ENCODE measurements at regions not wholly inside any gene's neighbourhood (a gene's known extent, or its start where the extent isn't known, plus 50 kb on each side); places are given as distances from the start of the nearest gene placed in this dataset.

DNA sequence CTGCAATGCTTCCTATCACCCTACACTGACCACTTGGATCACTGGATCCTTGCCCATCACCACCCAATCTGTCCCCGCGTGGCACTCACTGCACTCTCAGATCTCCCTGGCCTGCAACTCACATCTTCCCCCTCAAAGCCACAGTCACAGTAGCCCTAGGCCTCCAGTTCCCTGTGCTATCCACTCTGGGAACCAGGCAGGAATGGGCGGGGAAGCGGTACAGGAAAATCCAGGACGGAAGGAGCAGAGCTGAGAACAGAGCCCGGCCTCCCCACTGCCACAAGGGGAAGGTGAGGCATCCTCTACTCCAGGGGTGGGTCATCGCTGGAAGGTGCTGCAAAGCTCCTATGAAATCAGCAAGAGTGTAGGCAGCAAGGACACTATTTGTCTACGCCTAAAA lies 102.6 kb downstream of the ESM1 start:
- Histone ChIP-seq H3K4me3 (ENCODE audit: low read length) (no peak overlapping the region), H3K4me2 (ENCODE audit: low read depth, low read length) (no peak overlapping the region), H4K20me1 (ENCODE audit: insufficient read depth, low read length) (no peaks in the 10 kb centered on the region), H3K36me3 (replicated peaks; ENCODE audit: insufficient read depth, low read length) (no peaks in the 10 kb centered on the region), H3K4me1 (ENCODE audit: low read length) (no peaks in the 10 kb centered on the region), H3K27me3 (replicated peaks; ENCODE audit: insufficient read depth, low read length) (0 out of 2 replicates have a peak, but pooled peaks cover 9% of the 10 kb centered on the region), H3K9ac (ENCODE audit: low read length) (no peak overlapping the region), H3F3A (ENCODE audit: insufficient read depth, low read length) (no peaks in the 10 kb centered on the region), H2AFZ (ENCODE audit: low read length) (no peak overlapping the region), H3K27ac (ENCODE audit: low read length) (no peak overlapping the region), H3K9me3 (replicated peaks; ENCODE audit: insufficient read depth, low read length) (no peaks in the 10 kb centered on the region), H3K9me2 (replicated peaks; ENCODE audit: insufficient read depth, low read length) (no peaks in the 10 kb centered on the region), H3K79me2 (ENCODE audit: low read length) (no peaks in the 10 kb centered on the region)
- no peak for DNase-seq
- TF ChIP-seq EZH2 (optimal IDR thresholded peaks at IDR 0.05; ENCODE audit: low read depth, low read length) (no peak), EZH2phosphoT487 (IDR thresholded peaks at IDR 0.05; ENCODE audit: low read length) (no peak)
- TF ChIP-seq, protein P1, sequence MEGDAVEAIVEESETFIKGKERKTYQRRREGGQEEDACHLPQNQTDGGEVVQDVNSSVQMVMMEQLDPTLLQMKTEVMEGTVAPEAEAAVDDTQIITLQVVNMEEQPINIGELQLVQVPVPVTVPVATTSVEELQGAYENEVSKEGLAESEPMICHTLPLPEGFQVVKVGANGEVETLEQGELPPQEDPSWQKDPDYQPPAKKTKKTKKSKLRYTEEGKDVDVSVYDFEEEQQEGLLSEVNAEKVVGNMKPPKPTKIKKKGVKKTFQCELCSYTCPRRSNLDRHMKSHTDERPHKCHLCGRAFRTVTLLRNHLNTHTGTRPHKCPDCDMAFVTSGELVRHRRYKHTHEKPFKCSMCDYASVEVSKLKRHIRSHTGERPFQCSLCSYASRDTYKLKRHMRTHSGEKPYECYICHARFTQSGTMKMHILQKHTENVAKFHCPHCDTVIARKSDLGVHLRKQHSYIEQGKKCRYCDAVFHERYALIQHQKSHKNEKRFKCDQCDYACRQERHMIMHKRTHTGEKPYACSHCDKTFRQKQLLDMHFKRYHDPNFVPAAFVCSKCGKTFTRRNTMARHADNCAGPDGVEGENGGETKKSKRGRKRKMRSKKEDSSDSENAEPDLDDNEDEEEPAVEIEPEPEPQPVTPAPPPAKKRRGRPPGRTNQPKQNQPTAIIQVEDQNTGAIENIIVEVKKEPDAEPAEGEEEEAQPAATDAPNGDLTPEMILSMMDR (IDR thresholded peaks at IDR 0.05; ENCODE audit: low read length), result no peak

DNA sequence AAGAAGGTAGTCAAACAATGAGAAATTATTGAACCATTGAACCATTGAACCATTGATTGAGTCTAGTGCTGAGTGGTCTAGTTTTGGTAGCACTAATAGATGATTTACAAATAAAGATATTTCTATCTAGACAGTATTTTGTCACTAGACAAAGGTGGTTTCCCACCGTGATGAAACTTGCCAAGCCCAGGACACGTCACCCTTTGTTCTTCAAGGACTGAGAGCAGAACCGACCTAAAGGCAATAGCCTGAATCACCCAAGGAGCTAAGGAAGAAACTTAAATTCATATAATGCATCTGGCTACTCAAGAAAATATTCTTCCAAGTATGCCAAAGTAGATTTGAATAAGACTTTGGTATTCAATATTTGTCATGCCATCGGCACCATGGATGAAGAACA lies 103.3 kb downstream of the ESM1 start:
- H3K9ac ChIP-seq (ENCODE audit: low read length), result no peak overlapping the region
- no peaks in the 10 kb centered on the region for H3K36me3 ChIP-seq (replicated peaks; ENCODE audit: insufficient read depth, low read length)
- no peak overlapping the region for H2AFZ ChIP-seq (ENCODE audit: low read length)
- no peak overlapping the region for H3K4me2 ChIP-seq (ENCODE audit: low read depth, low read length)
- H3K9me2 ChIP-seq (replicated peaks; ENCODE audit: insufficient read depth, low read length), result no peaks in the 10 kb centered on the region
- H3K9me3 ChIP-seq (replicated peaks; ENCODE audit: insufficient read depth, low read length), result no peaks in the 10 kb centered on the region
- H3K27me3 ChIP-seq (replicated peaks; ENCODE audit: insufficient read depth, low read length), result 0 out of 2 replicates have a peak, but pooled peaks cover 9% of the 10 kb centered on the region
- no peak overlapping the region for H3K4me3 ChIP-seq (ENCODE audit: low read length)
- H4K20me1 ChIP-seq (ENCODE audit: insufficient read depth, low read length), result no peaks in the 10 kb centered on the region
- H3K4me1 ChIP-seq (ENCODE audit: low read length), result no peaks in the 10 kb centered on the region
- no peak for TF ChIP-seq EZH2phosphoT487 (IDR thresholded peaks at IDR 0.05; ENCODE audit: low read length)
- H3K79me2 ChIP-seq (ENCODE audit: low read length), result no peaks in the 10 kb centered on the region
- H3F3A ChIP-seq (ENCODE audit: insufficient read depth, low read length), result no peaks in the 10 kb centered on the region
- no peak overlapping the region for H3K27ac ChIP-seq (ENCODE audit: low read length)
- DNase-seq, result no peak

DNA sequence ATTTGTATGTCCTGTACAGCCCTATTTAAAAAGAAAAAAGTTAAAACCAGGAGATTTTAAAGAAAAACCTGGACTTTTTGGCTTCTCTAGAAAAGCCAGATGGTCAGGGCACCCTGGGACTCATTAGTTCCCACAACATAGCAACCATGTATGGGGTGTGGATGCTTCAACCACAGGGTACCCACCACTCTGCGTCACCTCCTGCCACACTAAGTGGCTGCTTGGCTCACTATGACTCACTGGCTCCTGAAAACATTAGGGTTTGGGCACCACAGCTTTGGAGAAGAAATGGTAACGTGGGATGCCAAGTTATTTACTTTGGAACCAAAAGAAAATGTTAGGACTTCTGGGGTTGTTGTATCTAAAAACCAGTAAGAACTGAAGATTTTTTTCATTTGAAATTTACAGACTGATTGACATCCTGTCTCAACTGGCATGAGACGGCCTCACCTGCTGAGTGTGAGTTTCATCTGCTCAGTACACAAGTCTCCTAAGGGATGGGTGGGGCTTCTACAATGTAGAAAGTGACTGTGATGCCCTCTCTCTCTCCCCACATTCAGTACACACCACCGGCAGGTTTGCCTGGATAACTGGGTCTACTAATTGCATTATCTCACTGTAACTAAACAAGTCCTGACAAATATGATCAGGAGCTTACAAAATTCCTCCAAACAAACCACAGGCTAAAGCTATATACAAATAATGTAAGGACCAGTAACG lies 103.9 kb downstream of the ESM1 start:
- Histone ChIP-seq H4K20me1 (ENCODE audit: insufficient read depth, low read length) (no peaks in the 10 kb centered on the region), H3K9me2 (replicated peaks; ENCODE audit: insufficient read depth, low read length) (no peaks in the 10 kb centered on the region), H3K4me2 (ENCODE audit: low read depth, low read length) (no peak overlapping the region), H3K27ac (ENCODE audit: low read length) (no peak overlapping the region), H3K36me3 (replicated peaks; ENCODE audit: insufficient read depth, low read length) (no peaks in the 10 kb centered on the region), H3K9ac (ENCODE audit: low read length) (no peak overlapping the region), H3K79me2 (ENCODE audit: low read length) (no peaks in the 10 kb centered on the region), H3F3A (ENCODE audit: insufficient read depth, low read length) (no peaks in the 10 kb centered on the region), H3K9me3 (replicated peaks; ENCODE audit: insufficient read depth, low read length) (no peaks in the 10 kb centered on the region), H3K4me1 (ENCODE audit: low read length) (no peaks in the 10 kb centered on the region), H3K27me3 (replicated peaks; ENCODE audit: insufficient read depth, low read length) (0 out of 2 replicates have a peak, but pooled peaks cover 9% of the 10 kb centered on the region), H2AFZ (ENCODE audit: low read length) (no peak overlapping the region), H3K4me3 (ENCODE audit: low read length) (no peak overlapping the region)
- TF ChIP-seq EZH2phosphoT487 (IDR thresholded peaks at IDR 0.05; ENCODE audit: low read length) (no peak), EZH2 (optimal IDR thresholded peaks at IDR 0.05; ENCODE audit: low read depth, low read length) (no peak)
- TF ChIP-seq, protein P1 (IDR thresholded peaks at IDR 0.05; ENCODE audit: low read length), result no peak
- DNase-seq, result peak; percentile 37

DNA sequence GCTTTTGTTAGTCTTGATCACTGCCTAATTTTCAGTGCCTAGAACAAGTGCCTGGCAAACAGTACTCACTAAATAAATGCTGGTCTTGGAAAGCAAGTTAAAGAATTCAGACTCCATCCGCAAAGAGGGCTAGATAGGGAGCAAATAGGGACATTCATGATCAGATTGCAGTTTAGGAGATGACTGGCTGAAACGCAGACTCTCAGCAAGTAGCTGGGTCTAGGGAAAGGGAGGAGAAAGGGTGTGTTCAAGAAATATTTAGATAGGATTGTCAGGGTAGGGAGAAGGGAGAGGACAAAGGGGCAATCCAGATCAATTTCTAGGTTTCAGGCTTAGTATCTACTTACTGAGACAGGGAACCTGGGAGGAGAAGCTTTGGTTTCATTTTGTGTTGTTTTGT lies 108.4 kb downstream of the ESM1 start:
- H3K79me2 ChIP-seq (ENCODE audit: low read length), result no peaks in the 10 kb centered on the region
- no peaks in the 10 kb centered on the region for H3K9me2 ChIP-seq (replicated peaks; ENCODE audit: insufficient read depth, low read length)
- DNase-seq, result no peak
- H3K36me3 ChIP-seq (replicated peaks; ENCODE audit: insufficient read depth, low read length), result no peaks in the 10 kb centered on the region
- TF ChIP-seq, protein P1 (IDR thresholded peaks at IDR 0.05; ENCODE audit: low read length), result no peak
- TF ChIP-seq EZH2phosphoT487 (IDR thresholded peaks at IDR 0.05; ENCODE audit: low read length), result no peak
- TF ChIP-seq EZH2 (optimal IDR thresholded peaks at IDR 0.05; ENCODE audit: low read depth, low read length), result no peak
- H3K9ac ChIP-seq (ENCODE audit: low read length), result no peak overlapping the region
- H3K27me3 ChIP-seq (replicated peaks; ENCODE audit: insufficient read depth, low read length), result no peaks in the 10 kb centered on the region
- H2AFZ ChIP-seq (ENCODE audit: low read length), result 0 out of 2 replicates have a peak overlapping the region, but pooled peaks have one; percentile 27
- H3K4me2 ChIP-seq (ENCODE audit: low read depth, low read length), result no peak overlapping the region
- H3F3A ChIP-seq (ENCODE audit: insufficient read depth, low read length), result no peaks in the 10 kb centered on the region
- no peaks in the 10 kb centered on the region for H3K9me3 ChIP-seq (replicated peaks; ENCODE audit: insufficient read depth, low read length)
- H3K4me1 ChIP-seq (ENCODE audit: low read length), result no peaks in the 10 kb centered on the region
- no peak overlapping the region for H3K4me3 ChIP-seq (ENCODE audit: low read length)
- H3K27ac ChIP-seq (ENCODE audit: low read length), result no peak overlapping the region
- no peaks in the 10 kb centered on the region for H4K20me1 ChIP-seq (ENCODE audit: insufficient read depth, low read length)
